ENCODE measurements at regions not wholly inside any gene's neighbourhood (a gene's known extent, or its start where the extent isn't known, plus 50 kb on each side); places are given as distances from the start of the nearest gene placed in this dataset.

- no peaks in the 10 kb centered on the region for H3K4me1 ChIP-seq (ENCODE audit: control insufficient read depth, extremely low read depth, insufficient read depth, low read length)
- no peak for DNase-seq (ENCODE audit: low read depth, low spot score)
- H3K4me3 ChIP-seq (replicated peaks in 1 of 3; ENCODE audit: insufficient read depth in 1 of 3, low read depth in 1 of 3, low read length in 3 of 3), result no peak overlapping the region
- intact Hi-C loops (cut with micrococcal nuclease), result no loop called here
- no peak overlapping the region for H3K9ac ChIP-seq (replicated peaks; ENCODE audit: extremely low read depth, insufficient read depth, low read length)
- POLR2A ChIA-PET, result no interaction called here
- H3K9me3 ChIP-seq (replicated peaks; ENCODE audit: control insufficient read depth, insufficient read depth, low read length), result peaks cover 10% of the 10 kb centered on the region
- H3K4me2 ChIP-seq (ENCODE audit: insufficient read depth, low read length), result no peak overlapping the region
- H3K27me3 ChIP-seq (ENCODE audit: control insufficient read depth in 2 of 2, insufficient read depth in 2 of 2, low read length in 2 of 2), result no peaks in the 10 kb centered on the region
- no peaks in the 10 kb centered on the region for H3K36me3 ChIP-seq (ENCODE audit: control insufficient read depth in 2 of 2, extremely low read depth in 1 of 2, insufficient read depth in 2 of 2, low read length in 2 of 2)
- H3K79me2 ChIP-seq (ENCODE audit: control insufficient read depth, insufficient read depth, low read length), result no peaks in the 10 kb centered on the region
- no peaks in the 10 kb centered on the region for H3K9me1 ChIP-seq (replicated peaks; ENCODE audit: control insufficient read depth, extremely low read depth, insufficient read depth, low read length)
- no peak for FAIRE-seq
- H4K20me1 ChIP-seq (replicated peaks; ENCODE audit: control insufficient read depth, extremely low read depth, insufficient read depth, low read length), result no peaks in the 10 kb centered on the region
- H3K27ac ChIP-seq (ENCODE audit: insufficient read depth, low read depth, low read length), result no peak overlapping the region
- no peak overlapping the region for H2AFZ ChIP-seq (ENCODE audit: low read depth, low read length)
- CTCF ChIA-PET, result no interaction called here
- BruUV-seq (replicated peaks), result no TSS peak
- TF ChIP-seq FOS (IDR thresholded peaks at IDR 0.05; ENCODE audit: borderline replicate concordance, insufficient read depth, low read length) (no peak), MAX (IDR thresholded peaks at IDR 0.05; ENCODE audit: insufficient read depth, insufficient read length) (no peak), POLR2A (IDR thresholded peaks at IDR 0.05; ENCODE audit: low read depth, low read length) (no peak), EZH2 (IDR thresholded peaks at IDR 0.05; ENCODE audit: borderline replicate concordance, low read depth, low read length, severe bottlenecking) (no peak), JUN (IDR thresholded peaks at IDR 0.05; ENCODE audit: borderline replicate concordance, insufficient read depth, insufficient read length, low read depth) (no peak), MYC (IDR thresholded peaks at IDR 0.05; ENCODE audit: low read depth, low read length) (no peak)
- dilution Hi-C loops (cut with MboI; ENCODE audit: extremely low pct_ligation_motif_present, low sequenced_read_pairs), result no loop called here
Measured at GRCh38 chr12:127306604-127307215, 960.3 kb upstream of the TMEM132C start.

DNA sequence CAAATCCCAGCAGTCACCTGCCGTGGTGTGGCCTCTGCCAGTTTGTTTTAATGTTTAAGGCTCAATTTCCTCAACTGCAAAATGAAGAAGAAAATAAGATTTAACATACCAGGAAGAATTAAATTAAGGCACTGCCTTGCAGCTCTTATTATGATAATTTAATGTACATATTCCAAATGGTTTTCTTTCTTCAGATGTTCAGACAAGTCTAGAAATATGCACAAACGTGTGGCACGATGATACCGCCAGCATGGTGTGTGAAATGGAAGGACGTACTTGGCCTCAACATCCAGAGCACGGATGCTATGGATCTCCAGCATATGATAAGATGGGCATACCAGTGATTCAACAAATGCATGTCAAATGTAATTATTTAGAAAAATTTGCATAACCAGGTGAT, 959.4 kb upstream of the TMEM132C start:
- no peaks in the 10 kb centered on the region for H3K27me3 ChIP-seq (ENCODE audit: control insufficient read depth in 2 of 2, insufficient read depth in 2 of 2, low read length in 2 of 2)
- H3K36me3 ChIP-seq (ENCODE audit: control insufficient read depth in 2 of 2, extremely low read depth in 1 of 2, insufficient read depth in 2 of 2, low read length in 2 of 2), result no peaks in the 10 kb centered on the region
- no peak for DNase-seq (ENCODE audit: low read depth, low spot score)
- dilution Hi-C loops (cut with MboI; ENCODE audit: extremely low pct_ligation_motif_present, low sequenced_read_pairs) (no loop called here), intact Hi-C loops (cut with micrococcal nuclease) (no loop called here)
- no peaks in the 10 kb centered on the region for H3K9me1 ChIP-seq (replicated peaks; ENCODE audit: control insufficient read depth, extremely low read depth, insufficient read depth, low read length)
- FAIRE-seq, result no peak
- H3K27ac ChIP-seq (ENCODE audit: insufficient read depth, low read depth, low read length), result no peak overlapping the region
- ChIA-PET POLR2A (no interaction called here), CTCF (no interaction called here)
- H3K4me2 ChIP-seq (ENCODE audit: insufficient read depth, low read length), result no peak overlapping the region
- BruUV-seq (replicated peaks), result no TSS peak
- no peak for TF ChIP-seq JUN (IDR thresholded peaks at IDR 0.05; ENCODE audit: borderline replicate concordance, insufficient read depth, insufficient read length, low read depth)
- no peak for TF ChIP-seq POLR2AphosphoS5 (IDR thresholded peaks at IDR 0.05; ENCODE audit: insufficient read depth, low read depth, low read length)
- TF ChIP-seq MAX (IDR thresholded peaks at IDR 0.05; ENCODE audit: insufficient read depth, insufficient read length), result no peak
- TF ChIP-seq CTCF (IDR thresholded peaks at IDR 0.05; ENCODE audit: extremely low read depth in 1 of 2, insufficient read depth in 1 of 2, low read depth in 1 of 2, low read length in 2 of 2), result no peak
- TF ChIP-seq MYC (IDR thresholded peaks at IDR 0.05; ENCODE audit: low read depth, low read length), result no peak
- TF ChIP-seq GATA2 (IDR thresholded peaks at IDR 0.05; ENCODE audit: insufficient read depth, insufficient read length, low read depth, low read length), result no peak
- TF ChIP-seq EZH2 (IDR thresholded peaks at IDR 0.05; ENCODE audit: borderline replicate concordance, low read depth, low read length, severe bottlenecking), result no peak
- TF ChIP-seq FOS (IDR thresholded peaks at IDR 0.05; ENCODE audit: borderline replicate concordance, insufficient read depth, low read length), result no peak
- TF ChIP-seq POLR2A (IDR thresholded peaks at IDR 0.05; ENCODE audit: low read depth, low read length), result no peak
- no peaks in the 10 kb centered on the region for H4K20me1 ChIP-seq (replicated peaks; ENCODE audit: control insufficient read depth, extremely low read depth, insufficient read depth, low read length)
- no peaks in the 10 kb centered on the region for H3K79me2 ChIP-seq (ENCODE audit: control insufficient read depth, insufficient read depth, low read length)
- H3K9ac ChIP-seq (replicated peaks; ENCODE audit: extremely low read depth, insufficient read depth, low read length), result no peak overlapping the region
- no peak overlapping the region for H2AFZ ChIP-seq (ENCODE audit: low read depth, low read length)
- H3K4me1 ChIP-seq (ENCODE audit: control insufficient read depth, extremely low read depth, insufficient read depth, low read length), result no peaks in the 10 kb centered on the region
- H3K4me3 ChIP-seq (replicated peaks in 1 of 3; ENCODE audit: insufficient read depth in 1 of 3, low read depth in 1 of 3, low read length in 3 of 3), result no peak overlapping the region
- H3K9me3 ChIP-seq (replicated peaks; ENCODE audit: control insufficient read depth, insufficient read depth, low read length), result peaks cover 9% of the 10 kb centered on the region

All from endothelial cell of umbilical vein (primary cell).